ENCODE measurements at regions not wholly inside any gene's neighbourhood (a gene's known extent, or its start where the extent isn't known, plus 50 kb on each side); places are given as distances from the start of the nearest gene placed in this dataset.

- no peak for TF ChIP-seq POLR2A (IDR thresholded peaks at IDR 0.05; ENCODE audit: low read depth, low read length)
- no peak for TF ChIP-seq POLR2AphosphoS5 (IDR thresholded peaks at IDR 0.05; ENCODE audit: low read depth, low read length)
- TF ChIP-seq TAF1 (IDR thresholded peaks at IDR 0.05; ENCODE audit: borderline replicate concordance, low read depth, low read length): no peak
These were observed 80.9 kb upstream of the ISL1 start for GRCh38 chr5:51302343-51302742.
